Astrocyte (in vitro differentiated cells and primary cell): ENCODE measurements at regions not wholly inside any gene's neighbourhood (a gene's known extent, or its start where the extent isn't known, plus 50 kb on each side); places are given as distances from the start of the nearest gene placed in this dataset.

Source experiments
- DNase-seq: peaks from one replicate; pipeline ENCODE4 v3.0.0-alpha.2; 2010; ENCODE audit warnings: low read depth
- FAIRE-seq: peaks from 2 replicates; lab custom pipeline; 2011; peaks lifted over from hg19 to GRCh38; lab: Jason Lieb, UNC
- H2AFZ ChIP-seq: 2 replicates; pipeline ENCODE4 v1.6.0; 2012; ENCODE audit warnings: low read depth, low read length, inconsistent platforms
- H3K27ac ChIP-seq: 2 replicates; pipeline ENCODE4 v1.5.1; 2011; ENCODE audit warnings: low read depth, low read length, inconsistent platforms
- H3K27me3 ChIP-seq: 2 replicates; pipeline ENCODE4 v1.6.0; 2011; ENCODE audit warnings: low read length, inconsistent platforms; ENCODE audit not compliant: insufficient read depth
- H3K36me3 ChIP-seq: 2 replicates; pipeline ENCODE4 v1.5.1; 2011; ENCODE audit warnings: low read length, inconsistent platforms; ENCODE audit not compliant: insufficient read depth
- H3K4me1 ChIP-seq: 2 replicates; pipeline ENCODE4 v1.5.1; 2011; ENCODE audit warnings: low read length, inconsistent platforms; ENCODE audit not compliant: insufficient read depth
- H3K4me2 ChIP-seq: 2 replicates; pipeline ENCODE4 v1.6.0; 2012; ENCODE audit warnings: low read length, inconsistent platforms
- H3K4me3 ChIP-seq: 2 replicates; pipeline ENCODE4 v1.5.1; 2011; ENCODE audit warnings: low read depth, mild to moderate bottlenecking, low read length, inconsistent platforms; ENCODE audit not compliant: insufficient read depth
- H3K79me2 ChIP-seq: 2 replicates; pipeline ENCODE4 v1.6.0; 2012; ENCODE audit warnings: mild to moderate bottlenecking, low read length, inconsistent platforms; ENCODE audit not compliant: insufficient read depth
- H3K9ac ChIP-seq: 2 replicates; pipeline ENCODE4 v1.6.0; 2012; ENCODE audit warnings: mild to moderate bottlenecking, low read length, inconsistent platforms
- H3K9me3 ChIP-seq: 2 replicates; pipeline ENCODE4 v1.5.1; 2012; ENCODE audit warnings: low read depth, mild to moderate bottlenecking, low read length, inconsistent platforms; ENCODE audit not compliant: insufficient read depth
- H4K20me1 ChIP-seq: 2 replicates; pipeline ENCODE4 v1.6.0; 2012; ENCODE audit warnings: low read length, inconsistent platforms; ENCODE audit not compliant: insufficient read depth
- H3K27ac Mint-ChIP-seq: one replicate; pipeline ENCODE4 v1.8.0; 2021; ENCODE audit warnings: mild to moderate bottlenecking, mixed read lengths; ENCODE audit not compliant: unreplicated experiment
- H3K27me3 Mint-ChIP-seq: one replicate; pipeline ENCODE4 v1.8.0; 2021; ENCODE audit warnings: low read depth, mixed read lengths; ENCODE audit not compliant: unreplicated experiment
- H3K36me3 Mint-ChIP-seq: one replicate; pipeline ENCODE4 v1.8.0; 2021; ENCODE audit warnings: low read depth, mixed read lengths; ENCODE audit not compliant: unreplicated experiment
- H3K4me1 Mint-ChIP-seq: one replicate; pipeline ENCODE4 v1.8.0; 2021; ENCODE audit warnings: low read depth, mixed read lengths; ENCODE audit not compliant: unreplicated experiment
- H3K4me3 Mint-ChIP-seq: one replicate; pipeline ENCODE4 v1.8.0; 2021; ENCODE audit warnings: mild to moderate bottlenecking, moderate library complexity, mixed read lengths; ENCODE audit not compliant: unreplicated experiment
- H3K9me3 Mint-ChIP-seq: one replicate; pipeline ENCODE4 v1.8.0; 2021; ENCODE audit warnings: mild to moderate bottlenecking, mixed read lengths; ENCODE audit not compliant: unreplicated experiment
- CTCF ChIP-seq: IDR thresholded peaks from 2 replicates; pipeline ENCODE4 v1.5.1; 2011; ENCODE audit warnings: low read depth, mild to moderate bottlenecking, inconsistent platforms, low read length, moderate library complexity; ENCODE audit not compliant: insufficient read depth
- EZH2 ChIP-seq: IDR thresholded peaks from 2 replicates; pipeline ENCODE4 v1.6.1; 2012; ENCODE audit warnings: mild to moderate bottlenecking, low read length, inconsistent platforms; ENCODE audit not compliant: insufficient read depth

- Histone ChIP-seq H3K27me3 (no peaks in the 10 kb centered on the region), H3K36me3 (no peaks in the 10 kb centered on the region), H2AFZ (no peak overlapping the region), H3K4me2 (no peak overlapping the region), H3K79me2 (no peaks in the 10 kb centered on the region), H3K9ac (no peak overlapping the region), H3K9me3 (no peaks in the 10 kb centered on the region), H4K20me1 (no peaks in the 10 kb centered on the region), H3K4me3 (no peak overlapping the region), H3K4me1 (no peaks in the 10 kb centered on the region), H3K27ac (no peak overlapping the region)
- peaks cover 5% of the 10 kb centered on the region for H3K9me3 Mint-ChIP-seq
- DNase-seq (no peak), FAIRE-seq (no peak)
- H3K27ac Mint-ChIP-seq = no peak overlapping the region
- H3K27me3 Mint-ChIP-seq = no peaks in the 10 kb centered on the region
- no peaks in the 10 kb centered on the region for H3K4me1 Mint-ChIP-seq
- peaks cover 4% of the 10 kb centered on the region for H3K36me3 Mint-ChIP-seq
- TF ChIP-seq EZH2 (no peak), CTCF (no peak)
- H3K4me3 Mint-ChIP-seq = no peak overlapping the region
These were observed 589.9 kb upstream of the BOD1L1 start for GRCh38 chr4:14217401-14217800.

DNA sequence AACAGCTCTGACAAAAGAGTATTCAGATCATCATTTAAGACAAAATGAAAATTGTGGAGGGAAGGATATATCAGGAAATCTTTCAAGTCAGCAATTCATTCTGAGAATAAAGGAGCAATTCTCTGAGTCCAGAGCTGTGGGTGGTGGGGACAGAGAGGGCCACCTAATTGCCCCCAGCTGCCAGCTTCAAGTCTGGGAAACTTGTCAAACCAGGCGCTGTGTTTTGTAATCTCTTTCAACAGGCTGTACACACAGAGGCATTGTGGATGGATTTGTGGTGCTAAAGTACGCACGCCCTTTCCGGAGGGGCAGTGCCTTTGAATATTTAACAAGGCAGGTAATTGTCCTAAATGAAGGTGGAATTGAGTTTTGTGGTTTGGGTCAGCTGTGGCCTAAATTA, 591.1 kb upstream of the BOD1L1 start:
- Histone ChIP-seq H3K4me2 (no peak overlapping the region), H3K36me3 (no peaks in the 10 kb centered on the region), H2AFZ (no peak overlapping the region), H3K9me3 (no peaks in the 10 kb centered on the region), H3K27me3 (no peaks in the 10 kb centered on the region), H3K9ac (no peak overlapping the region), H3K27ac (no peak overlapping the region), H3K79me2 (no peaks in the 10 kb centered on the region), H4K20me1 (no peaks in the 10 kb centered on the region), H3K4me3 (no peak overlapping the region), H3K4me1 (no peaks in the 10 kb centered on the region)
- no peak for TF ChIP-seq CTCF
- TF ChIP-seq EZH2 = no peak
- no peaks in the 10 kb centered on the region for H3K4me1 Mint-ChIP-seq
- H3K27ac Mint-ChIP-seq = no peak overlapping the region
- DNase-seq = no peak
- H3K27me3 Mint-ChIP-seq = no peaks in the 10 kb centered on the region
- no peak overlapping the region for H3K4me3 Mint-ChIP-seq
- H3K9me3 Mint-ChIP-seq = peaks cover 3% of the 10 kb centered on the region
- no peaks in the 10 kb centered on the region for H3K36me3 Mint-ChIP-seq
- no peak for FAIRE-seq

DNA sequence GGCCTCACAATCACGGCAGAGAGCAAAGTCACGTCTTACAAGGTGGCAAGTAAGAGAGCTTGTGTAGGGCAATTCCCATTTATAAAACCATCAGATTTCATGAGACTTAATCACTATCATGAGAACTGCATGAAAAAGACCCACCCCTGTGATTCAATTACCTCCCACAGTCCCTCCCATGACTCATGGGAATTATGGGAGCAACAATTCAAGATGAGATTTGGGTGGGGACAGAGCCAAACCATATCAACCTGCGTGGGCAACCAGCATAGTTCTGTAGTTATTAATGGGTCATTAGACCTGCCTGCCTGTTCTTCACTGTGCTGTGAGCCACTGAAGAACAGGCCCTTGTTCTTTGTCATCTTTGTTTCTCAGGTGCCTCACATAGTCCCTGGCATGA, 593.7 kb upstream of the BOD1L1 start:
- H3K27ac ChIP-seq = no peak overlapping the region
- H3K9ac ChIP-seq = no peak overlapping the region
- H3K9me3 ChIP-seq = no peaks in the 10 kb centered on the region
- Mint-ChIP-seq H3K9me3 (no peaks in the 10 kb centered on the region), H3K27me3 (no peaks in the 10 kb centered on the region), H3K36me3 (no peaks in the 10 kb centered on the region), H3K4me1 (no peaks in the 10 kb centered on the region), H3K4me3 (no peak overlapping the region), H3K27ac (no peak overlapping the region)
- no peaks in the 10 kb centered on the region for H3K27me3 ChIP-seq
- H3K4me2 ChIP-seq = no peak overlapping the region
- H3K4me3 ChIP-seq = no peak overlapping the region
- H3K4me1 ChIP-seq = no peaks in the 10 kb centered on the region
- DNase-seq = peak; percentile 53
- TF ChIP-seq EZH2 (no peak), CTCF (no peak)
- no peaks in the 10 kb centered on the region for H3K36me3 ChIP-seq
- H2AFZ ChIP-seq = no peak overlapping the region
- no peak for FAIRE-seq
- H4K20me1 ChIP-seq = no peaks in the 10 kb centered on the region
- H3K79me2 ChIP-seq = no peaks in the 10 kb centered on the region
